ENCODE measurements at regions not wholly inside any gene's neighbourhood (a gene's known extent, or its start where the extent isn't known, plus 50 kb on each side); places are given as distances from the start of the nearest gene placed in this dataset.

DNA sequence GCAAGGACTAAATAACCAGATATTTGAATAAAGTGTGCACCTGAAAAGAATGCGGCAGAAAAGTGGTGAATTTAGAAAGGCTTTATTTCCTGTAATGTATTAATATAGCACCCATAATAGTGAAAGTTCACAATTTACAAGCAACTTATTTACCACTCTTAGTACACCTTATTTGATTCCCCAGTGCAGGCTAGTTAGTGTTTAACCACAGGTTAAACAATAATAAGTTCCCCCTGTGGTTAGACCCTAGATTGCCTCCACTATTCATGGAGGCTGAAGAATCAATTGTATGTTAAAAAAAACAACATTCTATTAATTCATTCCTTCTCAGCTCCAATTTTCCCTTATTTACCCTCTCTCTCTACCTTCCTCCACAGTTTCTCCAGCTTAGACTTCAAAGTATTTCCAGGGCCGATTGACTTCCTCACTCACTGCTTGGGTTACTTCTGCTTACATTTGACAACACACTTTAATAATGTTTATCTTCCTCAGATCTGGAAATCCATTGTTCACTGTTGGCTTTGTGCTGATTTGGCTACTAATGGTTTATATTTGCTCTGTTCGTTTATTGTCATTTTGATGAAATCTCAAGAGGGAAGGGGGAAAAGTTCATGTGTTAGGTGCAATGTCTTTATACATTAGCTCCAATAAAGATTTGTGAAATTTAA lies 796.3 kb downstream of the BRINP3 start:
- TF ChIP-seq, protein P1, sequence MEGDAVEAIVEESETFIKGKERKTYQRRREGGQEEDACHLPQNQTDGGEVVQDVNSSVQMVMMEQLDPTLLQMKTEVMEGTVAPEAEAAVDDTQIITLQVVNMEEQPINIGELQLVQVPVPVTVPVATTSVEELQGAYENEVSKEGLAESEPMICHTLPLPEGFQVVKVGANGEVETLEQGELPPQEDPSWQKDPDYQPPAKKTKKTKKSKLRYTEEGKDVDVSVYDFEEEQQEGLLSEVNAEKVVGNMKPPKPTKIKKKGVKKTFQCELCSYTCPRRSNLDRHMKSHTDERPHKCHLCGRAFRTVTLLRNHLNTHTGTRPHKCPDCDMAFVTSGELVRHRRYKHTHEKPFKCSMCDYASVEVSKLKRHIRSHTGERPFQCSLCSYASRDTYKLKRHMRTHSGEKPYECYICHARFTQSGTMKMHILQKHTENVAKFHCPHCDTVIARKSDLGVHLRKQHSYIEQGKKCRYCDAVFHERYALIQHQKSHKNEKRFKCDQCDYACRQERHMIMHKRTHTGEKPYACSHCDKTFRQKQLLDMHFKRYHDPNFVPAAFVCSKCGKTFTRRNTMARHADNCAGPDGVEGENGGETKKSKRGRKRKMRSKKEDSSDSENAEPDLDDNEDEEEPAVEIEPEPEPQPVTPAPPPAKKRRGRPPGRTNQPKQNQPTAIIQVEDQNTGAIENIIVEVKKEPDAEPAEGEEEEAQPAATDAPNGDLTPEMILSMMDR (IDR thresholded peaks at IDR 0.05; ENCODE audit: borderline replicate concordance, control extremely low read depth, extremely low read depth, insufficient read depth, missing control alignments) = no peak
- DNase-seq (ENCODE audit: low spot score) = no peak
- in situ Hi-C loops (cut with MboI; ENCODE audit: low sequenced_read_pairs, unreplicated experiment) = no loop called here

DNA sequence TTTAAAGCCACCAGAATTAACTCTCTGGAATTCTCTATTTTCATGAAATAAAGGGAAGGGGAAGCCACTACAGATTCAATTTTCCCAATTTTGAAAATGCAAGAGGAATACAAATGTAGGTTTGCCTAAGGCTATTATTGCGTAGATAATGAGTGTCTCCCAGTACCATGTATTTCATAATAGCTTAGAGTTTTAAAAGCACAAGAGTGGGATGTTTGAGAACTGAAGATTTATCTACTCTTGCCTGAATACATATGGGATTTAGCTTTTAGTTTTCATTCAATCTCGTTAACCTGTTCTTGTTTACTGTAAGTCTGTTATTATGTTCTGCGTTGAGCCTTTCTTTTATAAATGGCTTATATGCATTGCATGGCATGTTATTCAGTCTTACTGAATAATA lies 795.1 kb downstream of the BRINP3 start:
- TF ChIP-seq, protein P1 (IDR thresholded peaks at IDR 0.05; ENCODE audit: borderline replicate concordance, control extremely low read depth, extremely low read depth, insufficient read depth, missing control alignments) = no peak
- DNase-seq (ENCODE audit: low spot score) = no peak
- in situ Hi-C loops (cut with MboI; ENCODE audit: low sequenced_read_pairs, unreplicated experiment) = no loop called here

DNA sequence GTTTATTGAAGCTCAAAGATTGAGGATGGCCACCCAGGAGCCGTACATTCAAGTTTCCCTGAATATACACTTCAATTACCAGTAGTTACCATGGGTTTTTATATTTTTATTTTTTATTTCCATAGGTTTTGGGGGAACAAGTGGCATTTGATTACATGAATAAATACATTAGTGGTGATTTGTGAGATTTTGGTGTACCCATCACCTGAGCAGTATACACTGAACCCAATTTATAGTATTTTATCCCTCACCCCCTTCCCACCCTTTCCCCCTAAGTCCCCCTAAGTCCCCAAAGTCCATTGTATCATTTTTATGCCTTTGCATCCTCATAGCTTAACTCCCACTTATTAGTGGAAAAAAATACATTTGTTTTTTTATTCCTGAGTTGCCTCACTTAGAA lies 791.4 kb downstream of the BRINP3 start:
- TF ChIP-seq, protein P1 (IDR thresholded peaks at IDR 0.05; ENCODE audit: borderline replicate concordance, control extremely low read depth, extremely low read depth, insufficient read depth, missing control alignments) = no peak
- DNase-seq (ENCODE audit: low spot score) = no peak
- in situ Hi-C loops (cut with MboI; ENCODE audit: low sequenced_read_pairs, unreplicated experiment) = no loop called here

DNA sequence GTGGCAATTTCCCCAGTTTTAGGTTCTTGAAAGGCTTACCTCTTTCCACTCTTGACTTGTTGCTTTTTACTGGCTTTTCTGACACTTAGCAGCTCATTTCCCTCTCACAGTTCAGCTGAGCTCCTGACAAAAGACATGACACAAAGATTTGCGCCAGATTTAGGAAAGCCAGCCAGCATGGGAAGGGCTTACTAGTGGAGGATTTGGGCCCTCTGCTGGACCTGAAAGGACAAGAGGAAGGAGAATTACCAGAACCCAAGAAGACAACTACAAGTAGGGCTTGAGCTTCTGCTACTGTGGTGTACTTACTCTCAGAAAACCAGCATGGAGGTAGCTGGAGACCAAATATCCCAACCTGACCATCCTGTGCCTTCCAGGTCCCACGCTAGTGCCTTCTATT lies 784.5 kb downstream of the BRINP3 start:
- TF ChIP-seq, protein P1 (IDR thresholded peaks at IDR 0.05; ENCODE audit: borderline replicate concordance, control extremely low read depth, extremely low read depth, insufficient read depth, missing control alignments) = no peak
- in situ Hi-C loops (cut with MboI; ENCODE audit: low sequenced_read_pairs, unreplicated experiment) = no loop called here
- no peak for DNase-seq (ENCODE audit: low spot score)

DNA sequence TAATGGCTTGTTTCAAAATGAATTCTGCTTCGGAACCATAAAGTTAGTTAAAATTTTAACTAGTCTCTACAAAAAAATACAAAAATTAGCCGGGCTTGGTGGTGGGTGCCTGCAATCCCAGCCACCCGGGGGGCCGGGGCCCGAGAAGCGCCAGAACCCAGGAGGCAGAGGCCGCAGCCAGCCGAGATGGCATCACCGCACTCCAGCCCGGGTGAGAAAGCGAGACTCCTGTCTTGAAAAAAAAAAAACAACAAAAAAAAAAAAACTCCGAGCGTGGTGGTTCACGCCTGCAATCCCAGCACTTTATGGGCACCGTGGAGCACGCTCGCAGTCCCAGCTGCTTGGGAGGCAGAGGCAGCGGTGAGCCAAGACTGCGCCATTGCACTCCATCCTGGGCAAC lies 781.4 kb downstream of the BRINP3 start:
- no peak for DNase-seq (ENCODE audit: low spot score)
- in situ Hi-C loops (cut with MboI; ENCODE audit: low sequenced_read_pairs, unreplicated experiment) = no loop called here
- TF ChIP-seq, protein P1 (IDR thresholded peaks at IDR 0.05; ENCODE audit: borderline replicate concordance, control extremely low read depth, extremely low read depth, insufficient read depth, missing control alignments) = no peak

DNA sequence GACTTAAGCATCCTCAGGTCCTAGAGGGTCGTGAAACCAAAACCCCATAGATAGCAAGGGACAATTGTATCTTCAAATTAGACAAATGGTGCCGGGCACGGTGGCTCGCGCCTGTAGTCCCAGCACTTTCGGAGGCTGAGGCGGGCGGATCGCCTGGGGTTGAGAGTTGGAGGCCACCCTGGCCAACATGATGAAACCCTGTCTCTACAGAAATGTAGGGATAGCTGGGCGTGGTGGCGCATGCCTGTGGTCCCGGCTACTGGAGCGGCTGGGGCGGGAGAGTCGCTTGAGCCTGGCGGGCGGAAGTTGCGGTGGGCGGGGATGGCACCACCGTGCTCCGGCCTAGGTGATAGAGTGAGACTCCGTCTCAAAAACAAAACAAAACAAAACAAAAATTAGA lies 780.6 kb downstream of the BRINP3 start:
- in situ Hi-C loops (cut with MboI; ENCODE audit: low sequenced_read_pairs, unreplicated experiment) = no loop called here
- TF ChIP-seq, protein P1 (IDR thresholded peaks at IDR 0.05; ENCODE audit: borderline replicate concordance, control extremely low read depth, extremely low read depth, insufficient read depth, missing control alignments) = no peak
- no peak for DNase-seq (ENCODE audit: low spot score)

Measured in GM13976 (cell line).